GM21515 (cell line): ENCODE measurements at regions not wholly inside any gene's neighbourhood (a gene's known extent, or its start where the extent isn't known, plus 50 kb on each side); places are given as distances from the start of the nearest gene placed in this dataset.
"Not testable (repeated sequence)": the region's sequence is repeated elsewhere in the genome, so short reads cannot be mapped to it uniquely, and the experiment has no call there.

Source experiments
- ATAC-seq: cut with Tn5 transposase; IDR thresholded peaks from one replicate; pipeline ENCODE4 v1.9.1; 2021; ENCODE audit not compliant: unreplicated experiment

DNA sequence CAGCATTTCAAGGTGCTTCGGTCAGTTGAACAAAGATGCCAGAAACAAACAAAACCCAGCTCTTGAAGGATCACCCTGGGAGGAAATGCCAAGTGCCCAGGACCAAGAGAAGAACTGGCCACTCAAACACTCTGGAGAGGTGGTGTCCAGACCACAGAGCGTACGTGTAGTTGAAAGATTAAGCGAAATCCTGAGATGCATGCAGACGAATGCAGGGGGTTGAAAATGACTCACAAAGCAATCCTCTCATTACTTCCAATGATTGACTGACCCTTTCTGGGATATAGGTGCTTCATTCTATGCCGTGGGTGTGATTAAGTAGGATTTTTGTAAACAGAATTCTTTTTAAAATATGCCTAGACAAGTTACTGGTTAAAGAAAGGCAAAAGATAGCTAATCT, 71.5 kb upstream of the ATXN1 start:
- ATAC-seq, result no peak

- ATAC-seq, result no peak
Measured at GRCh38 chr6:16832043-16832567, 70.8 kb upstream of the ATXN1 start.

DNA sequence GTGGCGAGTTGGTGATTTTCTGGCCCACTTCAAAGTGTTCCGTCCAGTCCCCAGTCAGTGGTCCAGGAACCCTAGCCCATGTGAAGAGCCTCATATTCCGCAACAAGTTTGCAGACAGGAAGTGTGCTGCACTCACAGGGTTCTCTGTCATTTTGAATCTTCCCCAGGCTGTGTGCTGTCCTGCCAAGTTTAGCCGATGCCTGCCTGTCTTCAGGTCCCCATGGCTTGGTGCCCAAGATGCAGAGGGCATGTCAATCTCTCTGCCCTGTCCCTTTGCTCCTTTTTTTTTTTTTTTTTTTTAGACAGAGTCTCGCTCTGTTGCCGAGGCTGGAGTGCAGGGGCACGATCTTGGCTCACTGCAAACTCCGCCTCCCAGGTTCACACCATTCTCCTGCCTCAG, 69.9 kb upstream of the ATXN1 start:
- no peak for ATAC-seq

GRCh38 chr6:16828058-16828457, 66.8 kb upstream of the ATXN1 start:
- ATAC-seq, result no peak

DNA sequence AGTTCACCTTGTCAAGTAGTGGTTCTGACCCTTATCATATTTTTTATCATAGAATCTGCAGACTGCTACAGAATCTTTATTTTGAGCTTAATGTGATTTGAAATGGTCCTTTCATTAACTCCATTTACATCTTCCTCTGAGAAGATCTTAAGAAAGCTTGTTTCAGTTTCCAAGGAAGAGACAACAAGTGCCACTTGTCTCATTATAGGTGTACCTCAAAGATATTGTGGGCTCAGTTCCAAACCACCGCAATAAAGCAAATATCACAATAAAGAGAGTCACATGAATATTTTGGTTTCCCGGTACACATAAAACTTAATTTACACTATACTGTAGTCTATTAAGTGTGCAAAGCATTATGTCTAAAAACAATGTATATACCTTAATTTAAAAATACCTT, 66.4 kb upstream of the ATXN1 start:
- no peak for ATAC-seq

GRCh38 chr6:16825784-16826183, 64.5 kb upstream of the ATXN1 start:
- no peak for ATAC-seq

DNA sequence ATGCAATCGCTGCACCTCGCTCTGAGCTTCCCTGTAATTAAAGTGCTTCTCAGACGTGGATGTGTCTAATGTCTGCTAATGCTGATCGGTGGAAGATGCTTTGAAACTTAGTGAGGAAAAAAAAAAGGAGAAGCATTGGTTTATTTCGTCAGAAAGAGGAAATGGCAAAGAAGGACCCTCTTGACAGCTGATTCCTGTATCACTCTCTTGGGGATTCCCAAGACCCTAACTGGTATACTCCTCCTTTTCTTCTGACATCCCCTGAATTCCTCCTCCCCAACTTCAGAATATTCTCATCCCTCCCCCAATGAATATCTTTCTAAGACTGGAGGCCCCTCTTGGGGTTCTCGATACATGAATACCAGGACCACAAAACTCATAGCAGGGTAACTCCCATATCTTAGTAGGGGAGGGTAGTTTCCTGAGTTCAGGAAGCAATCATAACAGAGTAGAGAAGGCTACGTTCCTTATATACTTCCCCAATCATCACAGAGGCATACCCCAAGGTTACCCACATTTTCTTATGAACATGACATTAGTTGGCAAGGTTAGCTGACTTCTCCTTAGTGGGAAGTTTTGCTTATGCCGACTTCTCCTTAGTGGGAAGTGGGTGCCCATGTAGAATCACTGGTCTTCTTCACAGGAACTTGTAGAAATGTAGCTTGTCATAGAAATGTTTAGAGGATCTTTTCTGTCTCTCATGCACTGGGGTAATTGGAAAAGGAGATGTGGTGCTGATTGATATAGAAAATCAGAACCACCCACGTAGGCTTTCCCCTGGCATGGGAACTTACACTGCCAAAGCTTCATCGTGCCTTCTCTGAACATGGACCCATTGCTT, 63.8 kb upstream of the ATXN1 start:
- no peak for ATAC-seq

DNA sequence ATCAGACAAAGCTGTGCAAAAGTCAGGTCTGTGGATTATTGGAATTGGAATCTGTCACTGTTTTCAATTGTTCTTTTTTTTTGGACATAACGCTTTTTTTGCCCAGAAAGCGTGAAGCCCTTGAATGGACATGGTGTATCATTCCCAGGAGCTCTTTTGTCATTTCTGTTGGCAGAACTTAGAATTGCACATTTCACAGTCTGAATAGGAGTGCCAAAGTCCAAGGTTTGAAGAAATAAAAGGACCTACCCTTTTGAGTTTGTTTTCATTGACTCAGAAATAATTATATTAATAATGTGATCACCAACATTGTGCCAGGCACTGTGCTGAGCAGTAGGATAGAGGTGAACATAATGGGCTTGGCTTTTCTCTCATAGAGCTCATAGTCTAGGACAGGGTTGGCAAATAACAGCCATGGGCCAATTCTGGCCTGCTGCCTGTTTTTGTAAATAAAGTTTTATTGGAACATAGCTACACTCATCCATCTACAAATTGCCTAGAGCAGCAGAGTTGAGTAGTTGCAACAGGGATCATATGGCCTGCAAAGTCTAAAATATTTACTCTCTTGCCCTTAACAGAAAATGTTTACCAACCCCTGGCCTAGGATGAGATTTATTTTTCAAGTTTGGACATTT, 62.6 kb upstream of the ATXN1 start:
- no peak for ATAC-seq

DNA sequence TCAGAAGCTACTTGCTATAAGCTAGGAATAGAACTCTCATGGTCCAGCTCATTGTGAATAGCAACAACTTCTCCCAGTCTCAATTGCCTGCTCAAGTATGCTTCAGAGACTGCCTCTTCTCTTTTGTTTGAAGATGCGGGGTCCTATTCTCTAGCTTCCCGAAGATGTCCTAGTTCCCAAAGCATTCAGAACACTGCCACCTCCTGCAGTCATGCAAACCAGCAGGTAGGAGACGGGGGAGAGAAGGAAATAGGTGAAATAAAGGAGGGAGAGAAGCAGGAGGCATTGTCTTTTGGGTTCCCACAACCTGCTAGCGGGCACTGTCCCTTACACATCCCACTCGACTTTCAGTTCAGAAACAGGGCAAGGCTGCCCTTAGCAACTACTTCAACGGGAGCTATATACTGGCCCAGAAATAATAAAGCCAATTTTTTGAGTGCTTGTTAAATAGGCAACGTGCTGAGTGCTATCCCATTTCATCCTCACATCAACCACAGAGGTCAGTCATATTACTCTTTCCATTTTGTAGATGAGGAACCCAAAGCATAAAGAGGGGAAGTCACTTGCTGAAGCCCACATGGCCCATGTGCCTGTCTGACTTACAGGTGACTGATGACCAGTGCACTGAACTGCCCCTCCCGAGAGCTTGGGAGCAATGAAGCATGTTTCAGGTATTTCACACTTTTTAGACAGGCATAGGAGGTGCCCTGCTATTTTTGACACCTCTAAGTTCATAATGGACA, 61.9 kb upstream of the ATXN1 start:
- no peak for ATAC-seq

- no peak for ATAC-seq
Measured at GRCh38 chr6:16822529-16822928, 61.3 kb upstream of the ATXN1 start.

- no peak for ATAC-seq
Measured at GRCh38 chr6:16821834-16822264, 60.6 kb upstream of the ATXN1 start.

DNA sequence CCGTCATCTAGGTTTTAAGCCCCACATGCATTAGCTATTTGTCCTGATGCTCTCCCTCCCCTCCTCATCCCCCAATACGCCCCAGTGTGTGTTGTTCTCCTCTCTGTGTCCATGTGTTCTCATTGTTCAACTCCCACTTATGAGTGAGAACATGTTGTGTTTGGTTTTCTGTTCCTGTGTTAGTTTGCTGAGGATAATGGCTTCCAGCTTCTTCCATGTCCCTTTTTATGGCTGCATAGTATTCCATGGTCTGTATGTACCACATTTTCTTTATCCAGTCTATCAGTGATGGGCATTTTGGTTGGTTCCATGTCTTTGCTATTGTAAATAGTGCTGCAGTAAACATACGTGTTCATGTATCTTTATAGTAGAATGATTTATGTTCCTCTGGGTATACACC, 59.0 kb upstream of the ATXN1 start:
- not testable (repeated sequence) for ATAC-seq

GRCh38 chr6:16819752-16820151, 58.5 kb upstream of the ATXN1 start:
- ATAC-seq, result no peak

GRCh38 chr6:16818992-16819626, 57.8 kb upstream of the ATXN1 start:
- no peak for ATAC-seq

DNA sequence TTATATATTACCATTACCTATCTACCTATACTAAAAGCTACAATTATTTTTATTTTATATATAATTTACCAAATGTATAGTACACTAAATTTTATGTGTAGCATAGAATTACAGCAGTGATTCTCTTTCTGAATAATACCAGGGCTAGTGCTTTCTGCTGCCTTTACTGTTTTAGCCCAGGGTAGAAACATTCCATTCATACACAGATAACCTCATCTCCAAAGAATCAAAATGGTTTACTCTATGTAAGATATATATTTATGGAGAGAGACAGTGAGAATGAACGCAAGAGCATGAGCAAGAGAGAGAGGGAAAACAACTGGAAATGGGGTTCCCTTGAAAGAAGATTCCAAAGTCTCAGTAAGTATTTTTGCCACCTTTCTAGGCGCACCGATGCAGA, 56.3 kb upstream of the ATXN1 start:
- ATAC-seq, result no peak

DNA sequence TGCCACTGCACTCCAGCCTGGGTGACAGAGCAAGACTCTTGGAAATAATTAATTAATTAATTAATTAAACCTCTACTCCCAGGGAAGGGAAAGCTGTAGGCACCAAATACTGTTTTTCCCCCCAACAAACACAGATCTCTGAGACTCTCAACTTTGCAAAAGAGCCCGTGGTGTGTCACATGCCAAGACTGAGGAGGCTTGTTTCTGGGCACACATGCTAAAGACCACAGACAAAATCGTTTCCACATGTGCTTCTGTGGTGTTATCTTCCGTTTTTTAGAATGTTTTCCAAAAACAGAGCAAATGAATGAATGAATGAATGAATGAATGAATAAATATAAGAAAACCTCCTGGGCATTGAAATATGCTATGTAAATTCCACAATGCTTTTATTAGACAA, 55.6 kb upstream of the ATXN1 start:
- ATAC-seq, result no peak

GRCh38 chr6:16812993-16813392, 51.7 kb upstream of the ATXN1 start:
- no peak for ATAC-seq

- no peak for ATAC-seq
Measured at GRCh38 chr6:16811277-16811979, 50.2 kb upstream of the ATXN1 start.
